Cardiac septum (tissue), 1 donor: ENCODE measurements at regions not wholly inside any gene's neighbourhood (a gene's known extent, or its start where the extent isn't known, plus 50 kb on each side); places are given as distances from the start of the nearest gene placed in this dataset.

Experiments used
- DNase-seq: peaks from one replicate; pipeline ENCODE4 v3.0.0-alpha.2; 2020; ENCODE audit warnings: low spot score
- intact Hi-C: fragments of 100-400 bp; cut with DNase I; formaldehyde crosslinking; loops from one replicate; pipeline ENCODE4 v1.14.0; 2022
- donor health status: DM: no; HTN: no; CAD: no.

GRCh38 chr5:105968981-105969380 is 1701.8 kb downstream of the EFNA5 start:
- DNase-seq: no peak

GRCh38 chr5:105963696-105964255 is 1707.0 kb downstream of the EFNA5 start:
- intact Hi-C loops: no loop called here
- no peak for DNase-seq

More at GRCh38 chr5:105968981-105969380, 1701.8 kb downstream of the EFNA5 start:
- intact Hi-C loops: no loop called here

DNA sequence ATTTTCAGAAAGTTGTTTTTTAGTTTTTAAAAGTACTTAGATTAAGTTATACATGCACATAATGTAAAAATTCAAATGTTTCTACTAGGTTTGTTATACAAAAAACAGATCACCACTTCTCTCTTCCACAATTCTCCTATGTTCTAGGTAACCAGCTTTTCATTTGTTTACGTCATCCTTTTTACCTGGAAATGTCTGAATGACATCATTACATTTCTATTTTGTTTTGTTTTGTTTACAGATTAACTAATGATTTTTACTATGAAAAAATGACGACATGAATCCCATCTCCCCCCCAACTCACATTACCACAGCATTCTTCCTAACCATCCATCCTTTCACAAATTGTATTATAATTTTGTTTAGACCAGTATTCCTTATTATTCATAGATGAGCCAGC is 1709.2 kb downstream of the EFNA5 start:
- DNase-seq: no peak
- intact Hi-C loops: no loop called here

DNA sequence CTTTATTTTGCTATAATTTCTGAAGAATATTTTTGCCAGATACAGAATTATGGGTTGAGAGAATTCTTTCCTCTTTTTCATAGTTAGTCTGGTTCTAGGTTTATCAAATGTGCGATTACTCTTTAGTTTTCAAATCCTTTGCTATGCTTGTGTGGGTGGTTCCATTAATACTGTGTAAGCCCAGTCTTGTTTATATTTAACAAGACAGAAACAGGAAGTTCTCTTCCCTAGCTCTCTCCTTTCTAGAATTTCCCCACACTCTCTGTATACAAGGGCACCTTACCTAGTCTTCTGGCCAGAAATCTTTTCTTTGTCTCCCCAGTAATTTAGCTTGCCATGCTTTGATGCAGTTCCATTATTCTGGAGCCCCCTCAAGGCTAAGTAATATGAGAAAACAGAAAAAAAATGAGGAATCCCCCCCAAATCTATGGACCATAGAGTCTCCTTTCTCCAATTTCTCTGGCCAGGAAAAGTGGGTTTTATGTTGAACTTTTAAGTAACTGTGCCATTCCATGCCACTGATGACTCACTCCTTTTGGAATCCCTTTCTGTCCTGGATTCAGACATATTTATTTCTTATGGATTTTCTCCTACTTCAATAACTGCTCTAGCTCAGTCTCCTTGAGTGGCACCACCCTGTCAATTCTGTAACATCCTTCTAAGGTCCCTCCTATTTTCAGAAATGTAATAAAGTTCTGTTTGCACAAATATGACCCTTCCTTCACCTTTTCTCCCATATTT is 1714.1 kb downstream of the EFNA5 start:
- no peak for DNase-seq
- intact Hi-C loops: no loop called here

DNA sequence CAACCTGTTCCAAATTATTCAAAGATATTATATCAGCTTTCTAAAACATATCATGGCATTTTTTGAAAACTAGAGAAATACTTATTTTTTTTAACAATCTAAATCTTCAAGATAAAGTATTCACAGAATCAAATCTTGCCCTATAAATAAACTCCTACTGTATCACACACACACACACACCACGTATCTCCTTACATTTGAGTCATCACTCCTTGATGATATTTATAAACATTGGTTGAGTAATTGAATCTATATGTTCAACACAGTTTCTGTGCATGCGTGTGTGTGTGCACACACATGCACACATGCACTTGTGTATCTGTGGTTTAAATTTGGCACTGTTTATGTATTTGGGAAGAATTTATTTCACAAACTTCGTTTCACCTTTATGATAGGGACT is 1716.4 kb downstream of the EFNA5 start:
- no peak for DNase-seq
- intact Hi-C loops: no loop called here

DNA sequence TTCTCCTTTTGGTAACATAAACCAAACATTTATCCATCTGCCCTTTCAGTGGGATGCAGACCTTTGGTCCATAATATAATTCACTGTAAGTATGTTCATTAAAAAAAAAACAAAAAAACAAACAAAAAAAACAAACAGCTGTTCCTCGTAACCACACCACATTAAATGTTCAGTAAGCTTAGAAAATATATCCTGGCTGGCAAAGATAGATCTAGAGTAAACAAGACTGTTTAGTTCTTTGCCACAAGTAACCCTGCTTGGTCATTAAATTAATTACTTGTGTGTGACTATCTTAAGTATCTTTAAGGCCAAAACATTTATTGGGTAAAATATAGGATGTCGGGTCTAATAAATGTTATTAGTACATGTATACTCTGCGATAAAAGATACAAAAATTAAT is 1717.1 kb downstream of the EFNA5 start:
- DNase-seq: no peak

GRCh38 chr5:105952875-105953274 is 1717.9 kb downstream of the EFNA5 start:
- DNase-seq: no peak
- intact Hi-C loops: no loop called here

More for the DNA sequence above, 1717.1 kb downstream of the EFNA5 start:
- intact Hi-C loops: no loop called here

- DNase-seq: no peak
- intact Hi-C loops: no loop called here
Observed at GRCh38 chr5:105947461-105947860, 1723.3 kb downstream of the EFNA5 start.

DNA sequence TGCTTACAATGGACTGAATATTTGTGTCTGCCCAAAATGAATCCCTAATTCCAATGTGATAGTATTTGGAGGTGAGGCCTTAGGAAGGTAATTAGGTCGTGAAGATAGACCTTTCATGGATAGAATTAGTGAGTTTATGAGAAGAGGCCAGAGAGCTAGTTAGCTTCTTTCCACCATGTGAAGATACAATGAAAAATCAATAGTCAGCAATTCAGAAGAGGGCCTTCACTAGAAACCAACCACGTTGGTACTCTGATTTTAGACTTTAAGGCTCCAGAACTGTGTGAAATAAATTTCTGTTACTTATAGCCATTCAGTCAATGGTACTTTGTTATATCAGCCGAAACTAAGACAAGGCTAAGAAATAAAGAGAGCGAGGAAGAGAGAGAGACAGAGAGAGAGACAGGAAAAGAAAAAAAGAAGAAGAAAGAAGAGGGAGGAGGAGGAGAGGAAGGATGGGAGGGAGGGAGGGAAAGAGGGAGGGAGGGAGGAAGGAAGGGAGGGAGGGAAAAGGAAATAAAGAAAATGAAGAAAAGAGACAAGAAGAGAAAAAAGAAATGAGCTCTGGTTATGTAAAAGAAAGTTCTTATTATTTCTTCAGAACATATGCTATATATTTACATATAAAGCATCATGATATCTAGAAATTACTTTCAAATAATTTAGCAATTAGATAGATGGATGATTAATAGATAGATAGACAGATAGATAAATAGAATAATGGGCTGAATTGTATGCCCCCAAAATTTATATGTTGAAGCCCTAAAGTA is 1725.3 kb downstream of the EFNA5 start:
- intact Hi-C loops: no loop called here
- no peak for DNase-seq

GRCh38 chr5:105940181-105940580 is 1730.6 kb downstream of the EFNA5 start:
- intact Hi-C loops: no loop called here
- DNase-seq: no peak

GRCh38 chr5:105934171-105934570 is 1736.6 kb downstream of the EFNA5 start:
- no peak for DNase-seq
- intact Hi-C loops: no loop called here

DNA sequence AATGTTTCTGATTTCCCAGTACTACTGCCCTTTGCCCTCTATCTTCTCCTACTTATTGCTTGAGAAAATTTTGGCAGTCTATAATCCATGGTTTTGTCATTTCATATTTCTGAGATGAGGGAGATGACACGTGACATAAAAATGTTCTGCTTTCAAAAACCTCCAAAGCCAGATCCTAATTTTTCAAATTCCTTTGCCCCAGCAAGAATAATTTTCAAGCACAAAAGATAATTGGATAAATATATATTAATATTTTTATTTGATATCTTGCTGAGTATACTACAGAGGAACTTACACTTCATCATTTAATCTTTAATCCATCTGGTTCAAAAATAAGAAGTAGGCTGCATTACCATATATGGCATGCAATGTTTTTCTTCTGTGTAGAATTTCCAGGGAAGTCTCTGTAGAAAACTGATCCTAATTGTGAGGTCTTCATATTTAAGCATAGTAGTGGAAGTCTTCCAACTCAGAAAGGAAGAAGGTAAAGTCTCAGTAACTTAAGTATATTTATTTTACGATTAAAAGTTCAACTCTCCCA is 1738.8 kb downstream of the EFNA5 start:
- intact Hi-C loops: no loop called here
- DNase-seq: no peak

DNA sequence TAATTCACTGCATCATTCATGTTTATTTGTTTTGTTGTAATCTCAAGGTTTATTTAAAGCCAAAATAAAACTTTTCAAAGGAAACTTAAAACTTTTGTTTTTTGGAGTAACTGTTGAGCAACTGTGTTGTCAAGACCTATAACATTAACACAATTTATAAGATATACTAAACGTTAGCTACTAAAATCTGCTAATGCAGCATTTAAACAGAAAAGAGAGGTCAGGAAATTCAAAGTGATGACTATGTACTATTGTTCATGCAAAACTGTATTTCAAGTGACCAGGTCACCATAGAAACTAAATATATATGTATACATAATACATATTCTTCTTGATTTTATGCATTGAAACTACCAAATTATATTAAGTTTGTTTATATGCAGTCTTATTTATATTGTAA is 1740.9 kb downstream of the EFNA5 start:
- intact Hi-C loops: no loop called here
- DNase-seq: no peak

DNA sequence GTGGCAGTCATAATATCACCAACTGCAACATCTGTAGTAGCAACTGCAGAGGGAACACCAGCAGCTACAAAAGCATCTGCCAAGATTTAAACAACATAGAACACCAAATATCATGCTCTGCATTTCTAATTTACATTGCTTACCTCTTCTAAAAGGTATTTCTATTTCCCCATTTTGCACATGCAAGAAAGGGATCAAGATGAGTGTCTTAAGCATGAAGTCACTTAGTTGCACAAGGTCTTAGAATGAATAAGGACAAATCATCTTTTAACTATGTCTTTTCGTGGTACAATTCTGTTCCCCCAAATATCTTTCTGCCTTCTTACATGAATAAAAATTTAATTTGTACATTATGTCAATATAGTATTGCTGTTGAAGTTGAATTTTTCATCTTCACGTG is 1746.4 kb downstream of the EFNA5 start:
- intact Hi-C loops: no loop called here
- no peak for DNase-seq

GRCh38 chr5:105922574-105922973 is 1748.2 kb downstream of the EFNA5 start:
- intact Hi-C loops: no loop called here
- no peak for DNase-seq

- intact Hi-C loops: no loop called here
- DNase-seq: no peak
Observed at GRCh38 chr5:105922080-105922479, 1748.7 kb downstream of the EFNA5 start.

- intact Hi-C loops: no loop called here
- DNase-seq: no peak
Observed at GRCh38 chr5:105917189-105917588, 1753.5 kb downstream of the EFNA5 start.

GRCh38 chr5:105907016-105907415 is 1763.7 kb downstream of the EFNA5 start:
- DNase-seq: no peak

GRCh38 chr5:105905392-105905791 is 1765.3 kb downstream of the EFNA5 start:
- intact Hi-C loops: no loop called here
- DNase-seq: no peak

More at GRCh38 chr5:105907016-105907415, 1763.7 kb downstream of the EFNA5 start:
- intact Hi-C loops: no loop called here

- no peak for DNase-seq
- intact Hi-C loops: no loop called here
Observed at GRCh38 chr5:105903069-105903468, 1767.7 kb downstream of the EFNA5 start.

- intact Hi-C loops: no loop called here
Observed at GRCh38 chr5:105899726-105900125, 1771.0 kb downstream of the EFNA5 start.

More at GRCh38 chr5:105899726-105900125, 1771.0 kb downstream of the EFNA5 start:
- no peak for DNase-seq
